Endodermal cell (in vitro differentiated cells): ENCODE measurements at regions not wholly inside any gene's neighbourhood (a gene's known extent, or its start where the extent isn't known, plus 50 kb on each side); places are given as distances from the start of the nearest gene placed in this dataset. TPM values are rescaled to one million over a fixed set of nuclear protein-coding genes. Genes with fewer than 3 reads are reported as not detected.

Experiments used
- DNase-seq: peaks from one replicate; pipeline ENCODE4 v3.0.0-alpha.2; 2017
- H3K27ac ChIP-seq: 2 replicates; pipeline ENCODE4 v1.5.1; 2013; ENCODE audit warnings: mild to moderate bottlenecking, low read depth, low read length, moderate library complexity
- H3K27me3 ChIP-seq: 2 replicates; pipeline ENCODE4 v1.6.1; 2013; ENCODE audit warnings: mild to moderate bottlenecking, low read length, moderate library complexity; ENCODE audit not compliant: insufficient read depth, control insufficient read depth, poor library complexity, severe bottlenecking
- H3K36me3 ChIP-seq: 2 replicates; pipeline ENCODE4 v1.7.0; 2013; ENCODE audit warnings: mild to moderate bottlenecking, low read length, moderate library complexity; ENCODE audit not compliant: control insufficient read depth, insufficient read depth
- H3K4me1 ChIP-seq: one replicate; pipeline ENCODE4 v1.7.0; 2013; ENCODE audit warnings: low read length; ENCODE audit not compliant: control insufficient read depth, insufficient read depth
- H3K4me3 ChIP-seq: 2 replicates; pipeline ENCODE4 v1.5.1; 2013; ENCODE audit warnings: mild to moderate bottlenecking, low read length, moderate library complexity
- H3K9ac ChIP-seq: 2 replicates; pipeline ENCODE4 v1.6.1; 2013; ENCODE audit warnings: mild to moderate bottlenecking, low read length, moderate library complexity; ENCODE audit not compliant: poor library complexity, severe bottlenecking; ENCODE audit errors: extremely low read depth
- H3K9me3 ChIP-seq: 2 replicates; pipeline ENCODE4 v1.6.1; 2013; ENCODE audit warnings: mild to moderate bottlenecking, low read length, moderate library complexity; ENCODE audit not compliant: control insufficient read depth
- H3K27ac Mint-ChIP-seq: 2 replicates; pipeline ENCODE4 v1.8.0; 2020; ENCODE audit warnings: mixed read lengths
- H3K27me3 Mint-ChIP-seq: 2 replicates; pipeline ENCODE4 v1.8.0; 2021; ENCODE audit warnings: mild to moderate bottlenecking, mixed read lengths; ENCODE audit not compliant: insufficient read depth
- H3K36me3 Mint-ChIP-seq: 2 replicates; pipeline ENCODE4 v1.8.0; 2020; ENCODE audit warnings: low read depth, mixed read lengths
- H3K4me1 Mint-ChIP-seq: 2 replicates; pipeline ENCODE4 v1.8.0; 2020; ENCODE audit warnings: mixed read lengths
- H3K4me3 Mint-ChIP-seq: 2 replicates; pipeline ENCODE4 v1.8.0; 2020; ENCODE audit warnings: mild to moderate bottlenecking, moderate library complexity, mixed read lengths
- H3K9me3 Mint-ChIP-seq: 2 replicates; pipeline ENCODE4 v1.8.0; 2020; ENCODE audit warnings: mild to moderate bottlenecking, mixed read lengths
- WGBS, 2 experiments: methylation state at CpG; one replicate each; pipeline versions ENCODE4 v1.1.5 to v1.1.7; 2013; ENCODE audit warnings: missing lambda C conversion rate in 2 of 2, mixed read lengths in 1 of 2; ENCODE audit not compliant: insufficient coverage in 1 of 2, insufficient read length in 1 of 2; 5-methylcytosine and 5-hydroxymethylcytosine counted together
- microRNA-seq: library from miRNA; unstranded; fragments of <30 nt; microRNA quantifications from one replicate; pipeline ENCODE4 v1.2.0, GENCODE V29; 2020; ENCODE audit warnings: borderline microRNAs expressed
- TF ChIP-seq, protein P1 (sequence below): fragments of 200-600 bp; sonication (generic); conservative IDR thresholded peaks from 2 replicates; pipeline ENCODE4 v1.5.0; 2021; ENCODE audit warnings: antibody characterized with exemption, mild to moderate bottlenecking

DNA sequence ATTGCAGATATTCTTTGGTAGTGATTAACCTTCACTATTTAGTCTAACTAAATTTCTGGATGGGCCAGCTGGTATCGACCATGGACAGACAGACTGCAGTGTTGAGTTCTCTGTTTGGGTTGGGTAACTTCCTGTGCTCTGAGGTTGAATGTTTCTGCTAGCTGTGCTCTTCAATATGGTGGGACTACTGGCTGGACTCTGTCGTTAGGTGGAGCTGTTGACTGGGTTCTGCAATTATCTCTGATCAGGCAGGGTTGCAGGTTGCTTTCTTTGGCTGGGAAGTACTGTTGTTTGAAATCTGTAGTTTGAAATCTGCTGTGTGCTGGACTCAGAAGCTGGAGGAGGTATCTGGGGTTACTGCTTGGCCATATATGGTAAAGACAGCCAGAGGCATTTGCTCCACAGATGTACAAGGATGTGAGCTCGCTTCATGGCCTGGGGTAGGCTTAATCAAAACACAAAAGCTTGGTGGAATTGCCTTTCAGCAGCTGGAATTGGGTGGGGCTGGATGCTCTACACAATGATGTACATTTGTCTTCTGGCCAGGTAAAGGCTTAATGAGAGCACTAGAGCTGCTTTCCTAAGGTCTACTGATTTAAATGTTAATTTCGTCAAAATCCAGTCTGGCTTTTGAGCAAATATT is 1472.0 kb downstream of the FAM133A start:
- 88 to 100% methylated on average over 1 to 3 of the region's 4 CpGs for WGBS, 2 experiments
- H3K27ac ChIP-seq: no peak overlapping the region
- Mint-ChIP-seq H3K27ac (no peak overlapping the region), H3K36me3 (peaks cover 9% of the 10 kb centered on the region), H3K4me1 (peaks cover 5% of the 10 kb centered on the region), H3K9me3 (peaks cover 28% of the 10 kb centered on the region), H3K27me3 (no peaks in the 10 kb centered on the region), H3K4me3 (no peak overlapping the region)
- no peak overlapping the region for H3K4me3 ChIP-seq
- DNase-seq: no peak
- H3K27me3 ChIP-seq: no peaks in the 10 kb centered on the region
- no peaks in the 10 kb centered on the region for H3K4me1 ChIP-seq
- H3K9me3 ChIP-seq: peaks cover 5% of the 10 kb centered on the region
- no peaks in the 10 kb centered on the region for H3K36me3 ChIP-seq
- no peak overlapping the region for H3K9ac ChIP-seq
- TF ChIP-seq, protein P1, sequence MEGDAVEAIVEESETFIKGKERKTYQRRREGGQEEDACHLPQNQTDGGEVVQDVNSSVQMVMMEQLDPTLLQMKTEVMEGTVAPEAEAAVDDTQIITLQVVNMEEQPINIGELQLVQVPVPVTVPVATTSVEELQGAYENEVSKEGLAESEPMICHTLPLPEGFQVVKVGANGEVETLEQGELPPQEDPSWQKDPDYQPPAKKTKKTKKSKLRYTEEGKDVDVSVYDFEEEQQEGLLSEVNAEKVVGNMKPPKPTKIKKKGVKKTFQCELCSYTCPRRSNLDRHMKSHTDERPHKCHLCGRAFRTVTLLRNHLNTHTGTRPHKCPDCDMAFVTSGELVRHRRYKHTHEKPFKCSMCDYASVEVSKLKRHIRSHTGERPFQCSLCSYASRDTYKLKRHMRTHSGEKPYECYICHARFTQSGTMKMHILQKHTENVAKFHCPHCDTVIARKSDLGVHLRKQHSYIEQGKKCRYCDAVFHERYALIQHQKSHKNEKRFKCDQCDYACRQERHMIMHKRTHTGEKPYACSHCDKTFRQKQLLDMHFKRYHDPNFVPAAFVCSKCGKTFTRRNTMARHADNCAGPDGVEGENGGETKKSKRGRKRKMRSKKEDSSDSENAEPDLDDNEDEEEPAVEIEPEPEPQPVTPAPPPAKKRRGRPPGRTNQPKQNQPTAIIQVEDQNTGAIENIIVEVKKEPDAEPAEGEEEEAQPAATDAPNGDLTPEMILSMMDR: no peak

DNA sequence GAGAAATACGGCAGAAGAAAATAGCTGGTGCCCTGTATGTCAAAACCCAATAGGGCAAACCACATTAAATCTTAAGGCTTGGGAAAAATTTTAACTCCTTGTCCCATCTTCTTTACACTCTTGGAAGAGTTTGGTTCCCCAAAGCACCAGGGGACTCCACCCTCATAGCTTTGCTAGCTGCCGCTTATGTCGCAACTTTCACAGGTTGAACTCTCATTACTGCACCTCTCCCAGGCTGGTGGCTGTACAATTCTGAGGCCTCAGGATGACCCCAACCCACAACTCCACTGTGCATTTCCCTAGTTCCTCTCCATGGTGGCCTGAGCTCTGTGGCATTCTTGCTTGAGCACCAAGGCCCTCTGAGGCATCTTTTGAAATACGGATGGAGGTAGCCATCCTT is 1478.8 kb downstream of the FAM133A start:
- H3K27me3 ChIP-seq: no peaks in the 10 kb centered on the region
- Mint-ChIP-seq H3K9me3 (peaks cover 5% of the 10 kb centered on the region), H3K27ac (no peak overlapping the region), H3K4me1 (no peaks in the 10 kb centered on the region), H3K36me3 (peaks cover 4% of the 10 kb centered on the region), H3K27me3 (no peaks in the 10 kb centered on the region), H3K4me3 (no peak overlapping the region)
- 99 to 100% methylated on average over 2 to 4 of the region's 4 CpGs for WGBS, 2 experiments
- no peaks in the 10 kb centered on the region for H3K4me1 ChIP-seq
- no peak for DNase-seq
- no peak overlapping the region for H3K4me3 ChIP-seq
- no peak overlapping the region for H3K27ac ChIP-seq
- no peaks in the 10 kb centered on the region for H3K36me3 ChIP-seq
- H3K9ac ChIP-seq: no peak overlapping the region
- TF ChIP-seq, protein P1: no peak
- no peaks in the 10 kb centered on the region for H3K9me3 ChIP-seq

DNA sequence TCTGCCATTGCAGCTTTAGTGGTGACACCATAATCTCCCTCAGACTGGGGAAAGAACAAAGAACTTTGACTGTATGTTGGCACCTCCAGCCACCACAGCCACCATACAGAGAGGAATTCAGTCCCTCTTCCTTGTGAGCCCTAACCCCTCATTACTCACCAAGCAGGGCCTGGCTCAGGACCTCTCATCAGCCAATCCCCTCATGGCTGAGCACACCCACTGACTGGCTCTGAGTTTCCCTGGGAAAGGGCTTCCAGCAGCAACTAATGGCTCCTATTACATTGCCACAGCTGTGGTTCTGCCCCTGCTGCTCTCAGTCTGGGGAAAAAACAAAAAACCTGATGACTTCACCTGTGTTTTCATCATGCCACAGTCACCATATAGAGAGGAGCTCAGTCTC is 1482.6 kb downstream of the FAM133A start:
- no peaks in the 10 kb centered on the region for H3K9me3 ChIP-seq
- no peak overlapping the region for H3K4me3 ChIP-seq
- Mint-ChIP-seq H3K27ac (no peak overlapping the region), H3K27me3 (no peaks in the 10 kb centered on the region), H3K4me1 (no peaks in the 10 kb centered on the region), H3K4me3 (no peak overlapping the region), H3K36me3 (no peaks in the 10 kb centered on the region), H3K9me3 (no peaks in the 10 kb centered on the region)
- DNase-seq: no peak
- no peaks in the 10 kb centered on the region for H3K27me3 ChIP-seq
- no peak overlapping the region for H3K27ac ChIP-seq
- TF ChIP-seq, protein P1: no peak
- no peaks in the 10 kb centered on the region for H3K36me3 ChIP-seq
- H3K9ac ChIP-seq: no peak overlapping the region
- no peaks in the 10 kb centered on the region for H3K4me1 ChIP-seq

Small RNAs in the stretch of these regions (microRNA-seq; reads per million reads assigned to microRNA genes)
- gene MIR548M: not detected
